ENCODE measurements at regions not wholly inside any gene's neighbourhood (a gene's known extent, or its start where the extent isn't known, plus 50 kb on each side); places are given as distances from the start of the nearest gene placed in this dataset.

- no peak for DNase-seq
Measured at GRCh38 chr2:155755481-155755880, 577.0 kb downstream of the NR4A2 start.

GRCh38 chr2:155748131-155748530, 584.4 kb downstream of the NR4A2 start:
- DNase-seq = no peak

GRCh38 chr2:155747531-155747930, 585.0 kb downstream of the NR4A2 start:
- DNase-seq = no peak

GRCh38 chr2:155733091-155733853, 599.2 kb downstream of the NR4A2 start:
- no peak for DNase-seq

- DNase-seq = no peak
Measured at GRCh38 chr2:155730804-155731203, 601.7 kb downstream of the NR4A2 start.

GRCh38 chr2:155727187-155727895, 605.2 kb downstream of the NR4A2 start:
- DNase-seq = no peak

- DNase-seq = no peak
Measured at GRCh38 chr2:155722290-155722689, 610.2 kb downstream of the NR4A2 start.

- DNase-seq = no peak
Measured at GRCh38 chr2:155715705-155716104, 616.8 kb downstream of the NR4A2 start.

GRCh38 chr2:155714983-155715382, 617.5 kb downstream of the NR4A2 start:
- DNase-seq = no peak

GRCh38 chr2:155708071-155708470, 624.5 kb downstream of the NR4A2 start:
- DNase-seq = no peak

- no peak for DNase-seq
Measured at GRCh38 chr2:155703917-155704316, 628.6 kb downstream of the NR4A2 start.

GRCh38 chr2:155703048-155703447, 629.5 kb downstream of the NR4A2 start:
- no peak for DNase-seq

- no peak for DNase-seq
Measured at GRCh38 chr2:155701721-155702120, 630.8 kb downstream of the NR4A2 start.

GRCh38 chr2:155696571-155696970, 636.0 kb downstream of the NR4A2 start:
- DNase-seq = no peak

GRCh38 chr2:155695505-155695904, 637.0 kb downstream of the NR4A2 start:
- DNase-seq = no peak

- DNase-seq = no peak
Measured at GRCh38 chr2:155692856-155693255, 639.7 kb downstream of the NR4A2 start.

- DNase-seq = no peak
Measured at GRCh38 chr2:155692106-155692505, 640.4 kb downstream of the NR4A2 start.

- no peak for DNase-seq
Measured at GRCh38 chr2:155690785-155691184, 641.7 kb downstream of the NR4A2 start.

- DNase-seq = no peak
Measured at GRCh38 chr2:155689791-155690190, 642.7 kb downstream of the NR4A2 start.

GRCh38 chr2:155687181-155687580, 645.3 kb downstream of the NR4A2 start:
- no peak for DNase-seq

GRCh38 chr2:155679647-155680046, 652.9 kb downstream of the NR4A2 start:
- no peak for DNase-seq

GRCh38 chr2:155675920-155676319, 656.6 kb downstream of the NR4A2 start:
- DNase-seq = no peak

- no peak for DNase-seq
Measured at GRCh38 chr2:155665704-155666103, 666.8 kb downstream of the NR4A2 start.

GRCh38 chr2:155663265-155663664, 669.3 kb downstream of the NR4A2 start:
- DNase-seq = no peak

GRCh38 chr2:155662224-155662623, 670.3 kb downstream of the NR4A2 start:
- DNase-seq = no peak

All from stimulated activated CD4-positive, alpha-beta T cell treated with anti-CD3 and anti-CD28 coated beads, Interleukin-4, amount 100 ng/mL, for 4 hours (primary cell).